PFSK-1 (cell line): ENCODE measurements at regions not wholly inside any gene's neighbourhood (a gene's known extent, or its start where the extent isn't known, plus 50 kb on each side); places are given as distances from the start of the nearest gene placed in this dataset.

Experiments
- POLR2AphosphoS5 ChIP-seq: IDR thresholded peaks from 2 replicates; pipeline ENCODE4 v1.6.1; 2012; ENCODE audit warnings: low read depth, mild to moderate bottlenecking, control low read depth, low read length, moderate library complexity
- TAF1 ChIP-seq: IDR thresholded peaks from 2 replicates; pipeline ENCODE4 v1.6.1; 2012; ENCODE audit warnings: low read length, control low read depth, borderline replicate concordance; ENCODE audit not compliant: insufficient read depth

GRCh38 chr11:24295360-24295759, 201.5 kb upstream of the LUZP2 start:
- no peak for TF ChIP-seq POLR2AphosphoS5
- TF ChIP-seq TAF1, result no peak
